BJ (cell line): ENCODE measurements at regions not wholly inside any gene's neighbourhood (a gene's known extent, or its start where the extent isn't known, plus 50 kb on each side); places are given as distances from the start of the nearest gene placed in this dataset.

Experiments
- CTCF ChIA-PET: fragments of 350-600 bp; formaldehyde crosslinking; extraction: SDS; loops from one replicate; lab custom pipeline; 2021; ENCODE audit warnings: antibody characterized with exemption, inconsistent platforms; lab: Yijun Ruan, JAX
- POLR2A ChIA-PET: fragments of 300-600 bp; sonication (Branson Sonifier 250); formaldehyde crosslinking; extraction: SDS; loops from one replicate; lab custom pipeline; 2021; ENCODE audit warnings: antibody characterized with exemption; lab: Charles Lee
- DNase-seq: peaks from one replicate; pipeline ENCODE4 v3.0.0-alpha.2; 2011; ENCODE audit warnings: low read depth
- H3K27me3 ChIP-seq: 2 replicates; pipeline ENCODE4 v1.6.0; 2011; ENCODE audit warnings: low read length; ENCODE audit not compliant: control insufficient read depth, insufficient read depth
- H3K36me3 ChIP-seq: 2 replicates; pipeline ENCODE4 v1.5.1; 2011; ENCODE audit warnings: low read length; ENCODE audit not compliant: control insufficient read depth, insufficient read depth
- H3K4me3 ChIP-seq: 2 replicates; pipeline ENCODE4 v1.5.1; 2011; ENCODE audit warnings: low read depth, mild to moderate bottlenecking, control low read depth, low read length
- CTCF ChIP-seq: IDR thresholded peaks from 2 replicates; pipeline ENCODE4 v1.5.1; 2011; ENCODE audit warnings: low read depth, mild to moderate bottlenecking, control low read depth, inconsistent platforms, low read length, moderate library complexity; ENCODE audit not compliant: insufficient read depth

GRCh38 chr6:62652692-62653328 lies 366.8 kb upstream of the KHDRBS2 start:
- POLR2A ChIA-PET, result no interaction called here
- Histone ChIP-seq H3K36me3 (no peaks in the 10 kb centered on the region), H3K4me3 (no peak overlapping the region), H3K27me3 (no peaks in the 10 kb centered on the region)
- DNase-seq, result no peak
- no peak for TF ChIP-seq CTCF
- CTCF ChIA-PET, result no interaction called here

- no peak overlapping the region for H3K4me3 ChIP-seq
- no peak for TF ChIP-seq CTCF
- no peaks in the 10 kb centered on the region for H3K27me3 ChIP-seq
- DNase-seq, result no peak
- H3K36me3 ChIP-seq, result no peaks in the 10 kb centered on the region
- POLR2A ChIA-PET, result no interaction called here
- CTCF ChIA-PET, result no interaction called here
Observed at GRCh38 chr6:62645274-62645673, 359.2 kb upstream of the KHDRBS2 start.

GRCh38 chr6:62640749-62641148 lies 354.7 kb upstream of the KHDRBS2 start:
- H3K36me3 ChIP-seq, result no peaks in the 10 kb centered on the region
- ChIA-PET CTCF (interaction anchor here (0.6 kb wide), 1 partner anchor 22 kb away, joined by 4 read pairs; no protein-coding TSS in a partner anchor), POLR2A (no interaction called here)
- H3K4me3 ChIP-seq, result no peak overlapping the region
- no peak for TF ChIP-seq CTCF
- no peaks in the 10 kb centered on the region for H3K27me3 ChIP-seq
- no peak for DNase-seq

- Histone ChIP-seq H3K4me3 (no peak overlapping the region), H3K36me3 (no peaks in the 10 kb centered on the region), H3K27me3 (no peaks in the 10 kb centered on the region)
- no peak for TF ChIP-seq CTCF
- CTCF ChIA-PET, result interaction anchor here (1.0 kb wide), 1 partner anchor 52 kb away, joined by 3 read pairs; no protein-coding TSS in a partner anchor
- no peak for DNase-seq
- POLR2A ChIA-PET, result no interaction called here
Observed at GRCh38 chr6:62626661-62627060, 340.6 kb upstream of the KHDRBS2 start.

- Histone ChIP-seq H3K36me3 (no peaks in the 10 kb centered on the region), H3K27me3 (no peaks in the 10 kb centered on the region), H3K4me3 (no peak overlapping the region)
- CTCF ChIA-PET, result no interaction called here
- POLR2A ChIA-PET, result no interaction called here
- no peak for DNase-seq
- no peak for TF ChIP-seq CTCF
Observed at GRCh38 chr6:62623846-62624532, 338.0 kb upstream of the KHDRBS2 start.
